HG02973 (cell line): ENCODE measurements at regions not wholly inside any gene's neighbourhood (a gene's known extent, or its start where the extent isn't known, plus 50 kb on each side); places are given as distances from the start of the nearest gene placed in this dataset.

Experiments
- ATAC-seq: cut with Tn5 transposase; IDR thresholded peaks from one replicate; pipeline ENCODE4 v1.9.1; 2021; ENCODE audit warnings: moderate library complexity; ENCODE audit not compliant: unreplicated experiment

DNA sequence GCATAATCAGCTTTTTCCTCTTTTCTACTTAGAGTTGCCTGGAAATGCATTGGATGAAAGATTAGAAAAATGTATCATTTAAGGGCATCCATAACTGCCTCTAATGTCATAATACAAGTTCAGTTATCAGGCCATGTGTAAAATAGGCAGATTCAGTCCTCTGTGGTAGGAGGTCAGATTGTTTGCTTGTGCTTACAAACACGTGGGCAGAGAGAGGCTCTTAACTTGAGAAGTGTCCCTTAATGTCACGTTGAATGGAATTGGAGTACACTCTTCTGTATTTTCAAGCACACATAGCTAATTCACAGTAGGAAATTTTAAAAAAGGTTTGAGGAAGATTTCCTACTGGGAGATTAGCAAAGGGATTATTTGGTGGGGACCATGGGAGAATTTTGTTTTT lies 359.8 kb upstream of the MTPN start:
- no peak for ATAC-seq

DNA sequence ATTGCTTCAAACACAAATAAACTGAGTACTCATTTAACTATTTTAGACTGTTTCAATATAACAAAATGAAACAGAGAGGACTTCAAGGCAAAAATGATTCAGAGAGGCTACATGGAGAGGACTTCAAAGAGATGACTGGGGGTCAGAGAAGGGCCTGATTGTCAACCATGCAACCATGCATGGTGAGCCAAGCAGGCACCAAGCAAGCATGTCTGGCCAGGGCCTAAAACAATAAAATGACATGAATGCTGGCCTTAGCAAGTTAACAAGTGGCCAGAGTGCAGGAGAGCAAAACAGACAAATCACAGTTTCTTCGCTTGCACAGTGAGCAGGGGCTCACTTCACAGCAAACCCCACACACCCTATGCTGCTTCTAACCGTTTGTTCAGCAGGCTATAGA lies 356.5 kb upstream of the MTPN start:
- ATAC-seq = no peak

DNA sequence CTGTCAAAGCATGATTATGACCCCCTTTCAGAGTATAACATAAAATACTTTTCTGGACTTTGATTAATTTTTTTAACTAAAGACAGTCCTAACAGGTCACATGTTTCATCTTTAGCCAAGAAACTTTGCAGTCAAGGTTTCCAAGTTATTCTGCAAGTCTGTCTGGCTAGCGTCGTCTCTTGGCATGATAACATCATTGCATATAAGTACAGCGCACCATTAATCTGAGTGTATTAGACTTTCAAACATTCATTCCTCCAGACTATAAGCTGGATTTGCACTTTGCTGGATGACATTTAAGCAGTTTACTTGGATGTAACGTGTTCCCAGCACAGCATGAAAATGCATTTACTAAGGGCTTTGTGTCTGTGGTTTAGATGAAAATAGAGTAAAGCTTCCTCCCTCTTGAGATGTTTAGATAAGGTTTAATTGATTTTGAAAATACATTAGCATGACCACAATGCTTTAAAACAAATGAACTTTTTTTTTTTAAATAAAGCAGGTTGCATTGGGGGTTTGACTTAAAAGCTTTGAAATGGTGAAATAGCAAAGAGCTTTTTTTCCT lies 349.0 kb upstream of the MTPN start:
- no peak for ATAC-seq

DNA sequence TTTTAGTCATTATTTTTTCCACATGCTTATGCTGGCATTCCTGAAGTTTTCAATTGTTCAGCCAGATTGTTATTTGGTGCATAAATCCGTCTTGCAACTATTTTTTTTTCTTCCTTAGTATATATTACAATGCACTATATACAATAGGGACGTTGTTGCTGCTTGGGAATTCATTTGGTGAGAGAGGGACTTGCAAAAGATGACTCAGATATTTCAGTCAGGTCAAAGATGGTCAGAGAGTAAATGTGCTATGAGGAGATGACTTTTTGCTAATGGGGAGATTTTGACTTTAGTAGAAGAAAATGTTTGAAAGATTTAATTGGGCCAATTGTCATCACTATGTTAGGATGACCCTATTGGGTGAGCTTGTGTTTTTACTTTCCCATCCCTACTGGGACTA lies 348.4 kb upstream of the MTPN start:
- no peak for ATAC-seq

- ATAC-seq = no peak
These were observed 347.9 kb upstream of the MTPN start for GRCh38 chr7:136325027-136325426.

DNA sequence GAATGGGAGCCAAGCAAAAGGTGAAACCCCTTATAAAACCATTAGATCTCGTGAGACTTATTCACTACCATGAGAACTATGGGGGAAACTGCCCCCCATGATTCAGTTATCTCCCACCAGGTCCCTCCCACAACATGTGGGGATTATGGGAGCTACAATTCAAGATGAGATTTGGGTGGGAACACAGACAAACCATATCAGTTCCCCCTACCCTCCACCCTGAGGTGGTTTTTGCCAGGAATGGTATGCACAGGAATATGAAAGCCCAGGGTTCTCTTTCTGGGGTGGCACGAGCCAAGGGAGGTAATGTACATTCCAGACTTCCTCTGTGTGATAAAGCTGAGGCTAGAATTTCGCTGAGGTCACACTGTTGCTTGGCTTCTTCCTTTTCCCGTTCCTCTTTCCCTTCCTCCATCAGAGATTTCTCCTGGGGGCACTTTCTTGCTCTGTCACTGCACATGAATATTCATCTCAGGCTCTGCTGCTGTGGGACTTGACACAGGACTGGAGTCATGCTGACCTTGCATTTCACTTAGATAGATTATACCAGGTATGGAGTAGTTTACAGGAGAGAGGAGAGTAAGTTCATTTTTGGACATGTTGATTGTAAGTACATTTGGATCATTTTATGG lies 347.0 kb upstream of the MTPN start:
- no peak for ATAC-seq

DNA sequence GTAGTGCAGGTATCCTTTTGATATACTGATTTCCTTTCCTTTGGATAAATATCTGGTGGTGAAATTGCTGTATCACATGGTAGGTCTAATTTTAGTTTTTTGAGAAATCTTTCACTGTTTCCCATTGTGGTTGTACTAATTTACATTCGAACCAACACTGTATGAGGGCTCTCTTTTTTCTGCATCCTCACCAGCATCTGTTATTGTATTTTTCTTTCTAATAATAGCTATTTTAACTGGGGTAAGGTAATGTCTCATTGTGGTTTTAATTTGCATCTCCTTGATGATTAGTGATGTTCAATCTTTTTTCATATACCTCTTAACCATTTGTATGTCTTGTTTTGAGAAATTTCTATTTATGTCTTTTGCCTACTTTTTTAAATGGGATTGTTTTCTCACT lies 335.4 kb upstream of the MTPN start:
- ATAC-seq = no peak

DNA sequence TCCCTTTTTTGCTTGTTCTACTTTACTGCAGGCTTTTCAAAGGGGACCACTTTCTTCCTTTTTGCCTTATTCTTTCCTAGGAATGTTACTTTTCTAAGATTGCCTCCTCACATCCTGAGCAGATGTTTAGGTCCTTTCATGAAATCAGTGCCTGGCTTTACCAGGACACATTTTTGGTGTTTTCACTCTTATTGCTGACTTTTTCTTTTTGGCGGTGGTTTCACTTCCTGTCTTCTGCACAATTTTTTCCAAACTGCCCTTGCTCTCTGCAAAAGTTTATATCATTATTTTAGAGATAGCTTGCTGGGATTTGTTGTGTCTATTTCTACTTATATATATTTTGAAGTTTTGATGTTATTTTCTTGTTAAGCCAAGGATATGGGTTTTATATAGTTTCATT lies 332.2 kb upstream of the MTPN start:
- ATAC-seq = no peak

- ATAC-seq = no peak
These were observed 331.1 kb upstream of the MTPN start for GRCh38 chr7:136308230-136308629.

- ATAC-seq = no peak
These were observed 326.0 kb upstream of the MTPN start for GRCh38 chr7:136303162-136303561.

GRCh38 chr7:136302049-136302448 lies 324.9 kb upstream of the MTPN start:
- no peak for ATAC-seq

DNA sequence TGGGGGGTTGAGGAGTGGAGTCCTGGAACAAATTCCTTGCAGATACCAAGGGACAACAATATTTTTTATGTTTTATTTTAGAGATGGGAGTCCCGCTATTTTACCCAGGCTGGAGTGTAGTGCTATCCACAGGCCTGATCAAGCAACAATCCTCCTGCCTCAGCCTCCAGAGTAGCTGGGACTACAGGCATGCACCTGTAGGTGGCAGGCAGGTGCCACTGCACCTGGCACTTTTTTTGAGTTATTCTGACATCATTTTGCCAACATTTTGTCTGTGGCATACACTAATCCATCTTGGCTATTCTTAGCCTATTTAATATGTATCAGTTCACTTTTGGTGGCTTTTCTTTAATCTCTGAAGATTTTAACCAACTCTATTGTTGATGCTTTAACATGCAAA lies 317.8 kb upstream of the MTPN start:
- ATAC-seq = no peak

GRCh38 chr7:136293841-136294391 lies 316.8 kb upstream of the MTPN start:
- ATAC-seq = no peak

- peak; percentile 91 for ATAC-seq
These were observed 316.1 kb upstream of the MTPN start for GRCh38 chr7:136293272-136293671.

GRCh38 chr7:136292365-136292764 lies 315.2 kb upstream of the MTPN start:
- ATAC-seq = no peak

DNA sequence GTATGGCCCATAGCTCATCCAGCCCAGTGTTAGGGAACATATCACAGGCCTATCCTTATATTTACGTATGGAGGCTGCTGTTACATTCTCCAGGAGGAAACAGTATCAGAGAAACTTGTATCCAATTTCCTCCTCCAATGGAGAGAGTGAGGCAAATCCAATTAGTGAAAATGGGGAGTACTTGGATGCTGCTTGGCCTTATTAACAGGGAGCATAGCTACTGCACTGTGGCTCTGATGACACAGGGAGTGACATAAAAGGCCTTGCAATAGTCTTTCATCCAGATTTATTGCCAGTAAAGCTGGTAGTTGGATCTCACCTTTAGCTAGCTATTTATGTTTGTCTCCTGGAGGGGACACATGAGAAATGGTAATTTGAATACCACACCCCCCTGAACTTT lies 313.2 kb upstream of the MTPN start:
- no peak for ATAC-seq

DNA sequence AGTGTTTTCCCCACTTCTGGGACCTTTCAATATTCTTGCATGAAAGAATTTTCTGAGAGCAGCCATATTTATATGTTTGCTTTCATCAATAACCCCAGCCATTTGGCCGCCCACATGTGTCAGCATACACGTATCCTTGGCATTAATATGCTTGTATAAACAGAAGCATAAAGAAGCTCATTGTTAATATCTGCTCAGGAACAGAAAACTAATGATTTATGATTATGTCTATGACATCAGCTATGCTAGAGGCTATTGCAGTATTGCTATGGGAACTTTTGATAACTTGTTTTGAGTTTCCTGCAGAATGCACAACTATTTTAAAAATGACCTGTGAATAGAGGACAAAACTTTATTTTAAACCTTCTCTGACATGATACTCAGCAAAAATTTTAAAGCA lies 300.9 kb upstream of the MTPN start:
- no peak for ATAC-seq

DNA sequence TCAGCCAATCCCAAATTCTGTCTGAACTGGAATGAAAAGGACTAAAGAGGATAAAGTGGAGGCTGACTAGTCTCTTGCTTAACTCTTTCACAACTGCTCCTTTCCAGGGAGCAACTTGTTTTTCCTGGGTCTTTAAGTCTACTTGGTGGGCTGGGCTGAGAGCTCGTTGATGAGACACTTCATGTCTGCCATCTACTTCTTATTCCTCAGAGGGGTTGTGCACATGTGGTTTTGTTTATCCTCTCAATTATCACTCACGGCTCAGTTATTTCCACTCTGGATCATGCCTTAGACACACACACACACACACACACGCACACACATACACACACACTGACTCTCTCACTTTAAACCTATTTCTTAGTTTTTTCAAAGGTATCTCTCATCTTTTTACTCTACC lies 298.6 kb upstream of the MTPN start:
- no peak for ATAC-seq

DNA sequence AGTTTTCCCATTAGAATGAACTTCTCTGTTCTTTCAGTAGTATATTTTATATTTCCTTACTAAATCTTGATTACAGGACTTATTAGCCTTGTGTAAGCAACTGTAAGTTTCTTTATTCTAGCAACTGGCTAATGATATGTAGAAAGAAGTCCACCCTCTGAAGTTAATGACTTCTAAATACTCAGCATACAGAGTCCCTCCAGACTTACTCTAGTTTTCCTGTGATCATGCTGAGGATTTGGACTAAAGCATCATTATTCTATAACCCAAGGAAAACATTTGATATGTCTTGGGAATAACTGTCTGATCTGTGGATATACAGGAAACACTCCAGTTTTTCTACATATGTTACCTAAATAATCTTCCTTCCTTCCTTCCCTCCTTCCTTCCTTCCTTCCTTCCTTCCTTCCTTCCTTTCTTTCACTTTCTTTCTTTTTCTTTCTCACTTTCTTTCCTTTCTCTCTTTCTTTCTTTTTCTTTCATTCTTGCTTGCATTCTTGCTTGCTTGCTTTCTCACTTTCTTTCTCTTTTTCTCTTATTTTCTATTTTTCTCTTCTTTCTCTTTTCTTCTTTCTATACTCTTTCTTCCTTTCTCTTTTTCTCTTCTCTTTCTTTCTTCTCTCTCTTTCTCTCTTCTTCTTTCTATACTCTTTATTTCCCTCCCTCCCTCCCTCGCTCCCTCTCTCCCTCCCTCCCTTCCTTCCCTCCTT lies 297.6 kb upstream of the MTPN start:
- ATAC-seq = no peak

GRCh38 chr7:136272934-136273333 lies 295.8 kb upstream of the MTPN start:
- ATAC-seq = no peak

DNA sequence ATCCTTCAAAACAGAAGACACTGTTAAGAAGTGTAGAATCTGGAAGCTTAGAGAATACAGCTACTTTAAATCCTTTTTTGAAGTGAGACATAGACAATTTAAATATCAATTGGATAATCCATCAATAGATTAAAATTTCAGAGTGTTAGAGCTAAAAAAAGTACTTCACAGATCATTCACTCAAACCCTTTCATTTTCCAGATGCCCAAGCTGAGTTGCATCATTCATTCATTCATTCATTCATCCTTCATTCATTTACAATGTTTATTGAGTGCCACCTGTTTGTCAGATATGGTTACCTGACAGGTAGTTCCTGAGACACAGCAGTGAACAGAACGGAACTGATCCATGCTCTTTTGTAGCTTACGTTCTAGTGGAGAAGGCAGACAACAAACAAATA lies 290.7 kb upstream of the MTPN start:
- no peak for ATAC-seq

DNA sequence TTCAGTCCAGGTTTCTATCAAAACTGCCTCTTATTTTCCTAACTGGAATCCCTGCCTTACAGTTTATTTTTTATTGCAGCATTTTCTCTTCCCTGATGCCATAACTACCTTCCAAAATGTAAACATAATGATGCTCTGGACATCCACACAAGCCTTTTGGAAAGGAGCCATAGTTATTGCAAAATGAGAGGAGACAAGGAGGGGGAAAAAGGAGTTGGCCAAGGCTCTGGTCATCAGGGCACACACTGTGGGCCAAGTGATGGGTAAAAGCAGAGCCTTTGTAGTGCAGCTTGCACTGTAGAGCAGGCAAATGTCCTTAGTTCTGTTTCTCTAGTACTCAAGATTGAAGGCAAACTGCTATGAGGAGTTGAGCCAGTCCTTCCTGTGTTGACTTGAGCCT lies 289.3 kb upstream of the MTPN start:
- no peak for ATAC-seq
